ENCODE measurements at regions not wholly inside any gene's neighbourhood (a gene's known extent, or its start where the extent isn't known, plus 50 kb on each side); places are given as distances from the start of the nearest gene placed in this dataset.

DNA sequence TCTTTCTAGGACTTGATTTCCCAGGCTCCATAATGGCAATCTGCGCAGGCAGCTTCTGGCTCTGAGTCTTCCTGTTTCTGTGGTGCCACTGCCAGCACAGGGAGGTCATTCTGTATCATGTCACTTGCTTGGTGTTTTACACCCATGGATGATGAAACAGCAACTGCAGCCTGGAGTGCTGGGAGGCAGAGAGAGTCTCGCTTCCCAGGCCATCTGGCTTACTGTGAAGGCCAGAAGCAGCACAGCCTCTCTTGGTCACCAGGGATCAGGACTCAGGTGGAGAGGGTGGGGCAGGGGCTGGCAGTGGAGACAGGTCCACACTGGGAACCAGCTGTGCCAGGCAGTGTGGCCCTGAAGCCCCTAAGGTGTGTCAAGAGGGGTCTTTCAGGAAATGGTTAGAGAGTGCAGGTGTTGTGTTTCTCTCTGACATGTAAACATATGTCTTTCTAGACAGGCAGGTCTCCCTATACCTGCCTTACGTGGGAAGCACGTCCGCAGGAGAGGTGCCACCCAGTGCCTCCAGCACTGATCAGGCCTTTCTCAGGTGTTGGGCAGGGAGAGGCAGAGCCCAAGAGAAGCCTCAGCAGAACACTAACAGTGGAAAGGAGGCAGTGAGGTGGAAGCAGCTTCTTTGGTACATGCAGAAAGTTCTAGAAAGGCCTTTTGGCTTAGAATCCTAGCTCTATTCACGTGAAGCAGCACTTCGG lies 71.4 kb downstream of the INSIG1 start:
- TF ChIP-seq, protein P1, sequence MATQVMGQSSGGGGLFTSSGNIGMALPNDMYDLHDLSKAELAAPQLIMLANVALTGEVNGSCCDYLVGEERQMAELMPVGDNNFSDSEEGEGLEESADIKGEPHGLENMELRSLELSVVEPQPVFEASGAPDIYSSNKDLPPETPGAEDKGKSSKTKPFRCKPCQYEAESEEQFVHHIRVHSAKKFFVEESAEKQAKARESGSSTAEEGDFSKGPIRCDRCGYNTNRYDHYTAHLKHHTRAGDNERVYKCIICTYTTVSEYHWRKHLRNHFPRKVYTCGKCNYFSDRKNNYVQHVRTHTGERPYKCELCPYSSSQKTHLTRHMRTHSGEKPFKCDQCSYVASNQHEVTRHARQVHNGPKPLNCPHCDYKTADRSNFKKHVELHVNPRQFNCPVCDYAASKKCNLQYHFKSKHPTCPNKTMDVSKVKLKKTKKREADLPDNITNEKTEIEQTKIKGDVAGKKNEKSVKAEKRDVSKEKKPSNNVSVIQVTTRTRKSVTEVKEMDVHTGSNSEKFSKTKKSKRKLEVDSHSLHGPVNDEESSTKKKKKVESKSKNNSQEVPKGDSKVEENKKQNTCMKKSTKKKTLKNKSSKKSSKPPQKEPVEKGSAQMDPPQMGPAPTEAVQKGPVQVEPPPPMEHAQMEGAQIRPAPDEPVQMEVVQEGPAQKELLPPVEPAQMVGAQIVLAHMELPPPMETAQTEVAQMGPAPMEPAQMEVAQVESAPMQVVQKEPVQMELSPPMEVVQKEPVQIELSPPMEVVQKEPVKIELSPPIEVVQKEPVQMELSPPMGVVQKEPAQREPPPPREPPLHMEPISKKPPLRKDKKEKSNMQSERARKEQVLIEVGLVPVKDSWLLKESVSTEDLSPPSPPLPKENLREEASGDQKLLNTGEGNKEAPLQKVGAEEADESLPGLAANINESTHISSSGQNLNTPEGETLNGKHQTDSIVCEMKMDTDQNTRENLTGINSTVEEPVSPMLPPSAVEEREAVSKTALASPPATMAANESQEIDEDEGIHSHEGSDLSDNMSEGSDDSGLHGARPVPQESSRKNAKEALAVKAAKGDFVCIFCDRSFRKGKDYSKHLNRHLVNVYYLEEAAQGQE (IDR thresholded peaks at IDR 0.05; ENCODE audit: insufficient read depth in 1 of 2, low read depth in 2 of 2, low read length in 2 of 2): no peak
- TF ChIP-seq POLR2AphosphoS5 (IDR thresholded peaks at IDR 0.05; ENCODE audit: low read depth, low read length) (no peak), FOXP2 (optimal IDR thresholded peaks at IDR 0.05; ENCODE audit: borderline replicate concordance, extremely low read depth, extremely low read length, insufficient read depth) (no peak), SIN3A (IDR thresholded peaks at IDR 0.05; ENCODE audit: borderline replicate concordance, insufficient read depth, low read length) (no peak), TAF1 (IDR thresholded peaks at IDR 0.05; ENCODE audit: borderline replicate concordance, insufficient read depth, low read length) (no peak)
